ENCODE measurements at regions not wholly inside any gene's neighbourhood (a gene's known extent, or its start where the extent isn't known, plus 50 kb on each side); places are given as distances from the start of the nearest gene placed in this dataset.

DNA sequence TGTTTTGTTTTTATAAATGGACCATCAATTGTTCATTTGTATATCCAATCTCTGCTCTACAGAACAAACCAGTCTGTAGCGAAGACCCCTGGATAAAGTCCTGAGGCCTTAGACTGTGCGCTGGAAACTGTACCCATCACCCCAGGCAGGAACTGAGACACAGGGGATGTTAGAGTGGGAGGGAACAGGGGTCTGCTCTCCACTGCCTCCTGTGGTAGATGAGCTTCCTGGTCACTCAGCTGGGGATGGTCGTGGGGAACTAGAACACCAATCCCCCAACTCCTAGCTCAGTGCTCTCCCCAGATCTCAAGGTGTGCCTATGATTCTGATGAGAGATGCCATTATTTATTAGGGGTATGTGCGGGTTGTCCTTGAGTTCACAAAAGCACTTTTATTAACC lies 340.2 kb upstream of the IGF1R start:
- DNase-seq, result no peak
- Histone ChIP-seq H3K4me1 (no peaks in the 10 kb centered on the region), H3K27me3 (peaks cover 19% of the 10 kb centered on the region), H3K36me3 (no peaks in the 10 kb centered on the region), H3K9me3 (no peaks in the 10 kb centered on the region), H3K4me3 (ENCODE audit: low read depth, low read length) (no peak overlapping the region)
- TF ChIP-seq, protein P1, sequence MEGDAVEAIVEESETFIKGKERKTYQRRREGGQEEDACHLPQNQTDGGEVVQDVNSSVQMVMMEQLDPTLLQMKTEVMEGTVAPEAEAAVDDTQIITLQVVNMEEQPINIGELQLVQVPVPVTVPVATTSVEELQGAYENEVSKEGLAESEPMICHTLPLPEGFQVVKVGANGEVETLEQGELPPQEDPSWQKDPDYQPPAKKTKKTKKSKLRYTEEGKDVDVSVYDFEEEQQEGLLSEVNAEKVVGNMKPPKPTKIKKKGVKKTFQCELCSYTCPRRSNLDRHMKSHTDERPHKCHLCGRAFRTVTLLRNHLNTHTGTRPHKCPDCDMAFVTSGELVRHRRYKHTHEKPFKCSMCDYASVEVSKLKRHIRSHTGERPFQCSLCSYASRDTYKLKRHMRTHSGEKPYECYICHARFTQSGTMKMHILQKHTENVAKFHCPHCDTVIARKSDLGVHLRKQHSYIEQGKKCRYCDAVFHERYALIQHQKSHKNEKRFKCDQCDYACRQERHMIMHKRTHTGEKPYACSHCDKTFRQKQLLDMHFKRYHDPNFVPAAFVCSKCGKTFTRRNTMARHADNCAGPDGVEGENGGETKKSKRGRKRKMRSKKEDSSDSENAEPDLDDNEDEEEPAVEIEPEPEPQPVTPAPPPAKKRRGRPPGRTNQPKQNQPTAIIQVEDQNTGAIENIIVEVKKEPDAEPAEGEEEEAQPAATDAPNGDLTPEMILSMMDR (IDR thresholded peaks at IDR 0.05; ENCODE audit: low read depth, low read length), result peak; percentile 26

DNA sequence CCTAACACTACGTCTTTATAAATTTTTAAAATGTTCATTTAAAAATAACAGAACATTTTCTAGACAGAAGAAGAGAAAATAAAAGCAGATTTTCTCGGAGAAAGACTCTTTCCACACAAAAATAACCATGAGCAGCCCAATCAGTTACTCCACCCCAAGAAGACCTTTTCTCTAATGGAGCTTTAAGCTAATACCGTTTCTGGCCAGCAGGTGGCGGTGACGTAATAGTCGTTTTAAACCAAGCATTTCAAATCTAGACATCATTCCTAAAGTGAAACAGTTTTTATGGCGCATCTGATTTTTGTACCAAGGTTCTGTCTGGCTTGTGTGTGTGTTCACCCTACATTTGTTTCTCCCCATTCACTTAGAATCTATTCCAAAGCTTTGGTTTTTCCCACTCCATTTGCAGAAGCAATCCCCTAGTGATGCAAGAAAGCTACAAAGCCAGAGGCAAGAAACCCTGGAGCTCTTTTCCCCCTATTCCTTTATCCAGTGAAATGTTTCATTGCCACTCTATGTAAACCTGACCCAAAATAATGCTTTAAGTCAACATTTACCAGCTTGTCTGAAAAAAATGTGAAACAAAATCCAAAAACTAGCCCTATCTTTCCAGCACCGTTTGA lies 336.7 kb upstream of the IGF1R start:
- Histone ChIP-seq H3K9me3 (no peaks in the 10 kb centered on the region), H3K27me3 (peaks cover 2% of the 10 kb centered on the region; the same call in 1 of the 2 replicates), H3K36me3 (no peaks in the 10 kb centered on the region), H3K4me1 (no peaks in the 10 kb centered on the region), H3K4me3 (ENCODE audit: low read depth, low read length) (no peak overlapping the region)
- DNase-seq, result peak; percentile 73
- TF ChIP-seq, protein P1 (IDR thresholded peaks at IDR 0.05; ENCODE audit: low read depth, low read length), result peak; percentile 83

DNA sequence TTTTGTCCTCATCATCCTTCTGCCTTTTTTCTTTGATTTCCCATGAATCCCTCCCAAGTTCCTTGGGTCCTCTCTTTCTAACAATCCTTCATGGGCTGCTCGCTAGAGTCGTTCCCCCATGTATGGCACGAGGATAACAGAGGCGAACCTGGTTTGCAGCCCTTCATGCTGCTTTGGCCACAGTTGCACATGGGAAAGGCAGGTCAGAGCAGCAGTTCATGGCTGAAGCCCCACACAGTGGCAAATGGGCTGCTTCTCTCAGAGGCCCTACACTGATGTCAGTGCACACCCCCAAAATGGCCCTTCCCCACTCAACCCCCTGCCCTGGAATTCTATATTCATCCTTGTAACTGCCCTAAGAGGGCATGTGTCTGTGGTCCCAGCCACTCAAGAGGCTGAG lies 335.4 kb upstream of the IGF1R start:
- TF ChIP-seq, protein P1 (IDR thresholded peaks at IDR 0.05; ENCODE audit: low read depth, low read length), result no peak
- DNase-seq, result no peak
- Histone ChIP-seq H3K27me3 (no peaks in the 10 kb centered on the region), H3K4me1 (no peaks in the 10 kb centered on the region), H3K36me3 (no peaks in the 10 kb centered on the region), H3K9me3 (no peaks in the 10 kb centered on the region), H3K4me3 (ENCODE audit: low read depth, low read length) (no peak overlapping the region)

DNA sequence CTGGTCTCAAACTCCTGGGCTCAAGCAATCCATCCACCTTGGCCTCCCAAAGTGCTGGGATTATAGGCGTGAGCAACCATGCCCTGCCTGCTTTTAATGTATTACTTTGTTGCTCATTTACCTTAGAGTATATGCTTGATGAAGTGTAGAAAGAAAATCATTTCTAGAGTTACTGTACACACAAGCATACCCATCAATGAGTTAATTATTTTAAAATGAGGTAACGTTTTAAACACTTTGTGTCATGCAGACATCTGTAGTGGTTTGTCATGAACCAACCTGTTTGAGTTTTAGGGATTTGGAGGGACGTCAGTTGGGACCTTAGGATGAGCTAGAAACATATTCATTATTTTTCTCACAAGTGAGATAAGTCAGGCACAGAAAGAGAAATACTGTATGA lies 332.4 kb upstream of the IGF1R start:
- TF ChIP-seq, protein P1 (IDR thresholded peaks at IDR 0.05; ENCODE audit: low read depth, low read length), result no peak
- Histone ChIP-seq H3K9me3 (no peaks in the 10 kb centered on the region), H3K27me3 (no peaks in the 10 kb centered on the region; the same call in 1 of the 2 replicates), H3K4me3 (ENCODE audit: low read depth, low read length) (no peak overlapping the region), H3K4me1 (no peaks in the 10 kb centered on the region), H3K36me3 (no peaks in the 10 kb centered on the region)
- no peak for DNase-seq

DNA sequence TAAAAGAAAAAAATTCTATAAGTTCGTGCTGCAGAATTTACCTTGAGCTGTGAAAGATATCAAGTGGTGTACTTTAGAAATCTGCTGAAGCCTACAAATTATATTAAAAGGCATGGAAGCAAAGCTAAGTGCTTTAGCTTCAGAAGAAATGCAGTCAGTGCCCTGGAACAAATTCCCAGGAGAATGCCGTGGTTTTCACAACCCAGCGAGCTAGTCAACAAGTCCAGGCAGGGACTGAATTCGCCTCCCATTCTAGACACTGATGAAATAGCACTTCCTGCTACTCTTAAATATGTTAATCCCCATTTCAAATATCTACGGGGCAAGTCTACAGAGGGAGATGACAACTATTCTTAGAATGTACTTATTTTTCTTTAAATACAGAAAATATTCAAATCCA lies 326.4 kb upstream of the IGF1R start:
- TF ChIP-seq, protein P1 (IDR thresholded peaks at IDR 0.05; ENCODE audit: low read depth, low read length), result no peak
- Histone ChIP-seq H3K4me3 (ENCODE audit: low read depth, low read length) (no peak overlapping the region), H3K27me3 (no peaks in the 10 kb centered on the region; the same call in 1 of the 2 replicates), H3K4me1 (no peaks in the 10 kb centered on the region), H3K36me3 (no peaks in the 10 kb centered on the region), H3K9me3 (no peaks in the 10 kb centered on the region)
- DNase-seq, result no peak

GRCh38 chr15:98322581-98322980 lies 325.8 kb upstream of the IGF1R start:
- Histone ChIP-seq H3K4me1 (no peaks in the 10 kb centered on the region), H3K36me3 (no peaks in the 10 kb centered on the region), H3K9me3 (no peaks in the 10 kb centered on the region), H3K4me3 (ENCODE audit: low read depth, low read length) (no peak overlapping the region), H3K27me3 (peaks cover under 1% of the 10 kb centered on the region)
- DNase-seq, result no peak
- TF ChIP-seq, protein P1 (IDR thresholded peaks at IDR 0.05; ENCODE audit: low read depth, low read length), result no peak

Measured in BE2C (cell line).